Frontal cortex (tissue), 3 donors: ENCODE measurements at regions not wholly inside any gene's neighbourhood (a gene's known extent, or its start where the extent isn't known, plus 50 kb on each side); places are given as distances from the start of the nearest gene placed in this dataset.
A peak's percentile ranks its signal among the peaks of the same experiment; 100 is the strongest.

Experiments
- DNase-seq, 2 donors: peaks; one replicate each; pipeline ENCODE4 v3.0.0; 2012; ENCODE audit warnings: low spot score in 2 of 2
- FAIRE-seq: peaks from 2 replicates; lab custom pipeline; 2012; peaks lifted over from hg19 to GRCh38; lab: Jason Lieb, UNC
- donor health status: control.
- donor health status: control.
- donor health status: control.

DNA sequence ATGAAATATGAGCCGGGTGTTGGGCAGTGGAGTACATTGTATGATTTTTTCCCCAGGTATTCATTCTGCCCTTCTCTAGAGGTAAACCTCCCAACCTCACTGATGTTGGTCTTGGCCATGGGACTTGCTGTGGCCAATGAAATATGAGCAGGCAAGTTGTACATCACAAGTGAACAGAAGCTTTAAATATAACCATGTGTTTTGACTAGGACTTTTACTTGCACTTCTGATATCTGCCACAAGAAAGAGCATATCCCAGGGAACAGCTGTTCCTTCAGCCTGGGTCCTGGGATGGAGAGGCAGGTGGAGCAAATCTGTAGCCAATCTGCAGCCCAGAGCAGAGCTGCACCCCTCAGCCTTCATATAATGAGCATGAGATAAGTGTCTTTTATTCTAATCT, 109.8 kb upstream of the PALS2 start:
- FAIRE-seq, result no peak
- DNase-seq, result no peak

DNA sequence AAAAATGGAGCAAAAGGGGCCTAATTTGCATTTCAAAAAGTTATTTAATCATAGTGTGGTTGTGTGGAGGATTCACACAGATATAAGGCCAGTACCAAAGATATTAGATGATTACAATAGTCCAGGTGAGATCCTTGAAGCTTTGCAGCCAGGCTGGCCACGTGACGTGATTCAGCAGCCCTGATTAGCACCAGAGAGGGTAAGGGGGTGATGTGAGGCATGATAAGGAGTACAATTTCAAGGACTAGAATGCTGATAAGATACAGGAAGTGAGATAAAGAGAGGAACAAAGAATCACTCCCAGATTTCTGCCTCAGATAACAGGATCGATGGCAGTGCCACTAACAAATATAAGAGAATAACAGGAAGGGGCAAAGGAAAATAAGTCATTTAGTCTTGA, 108.4 kb upstream of the PALS2 start:
- no peak for FAIRE-seq

DNA sequence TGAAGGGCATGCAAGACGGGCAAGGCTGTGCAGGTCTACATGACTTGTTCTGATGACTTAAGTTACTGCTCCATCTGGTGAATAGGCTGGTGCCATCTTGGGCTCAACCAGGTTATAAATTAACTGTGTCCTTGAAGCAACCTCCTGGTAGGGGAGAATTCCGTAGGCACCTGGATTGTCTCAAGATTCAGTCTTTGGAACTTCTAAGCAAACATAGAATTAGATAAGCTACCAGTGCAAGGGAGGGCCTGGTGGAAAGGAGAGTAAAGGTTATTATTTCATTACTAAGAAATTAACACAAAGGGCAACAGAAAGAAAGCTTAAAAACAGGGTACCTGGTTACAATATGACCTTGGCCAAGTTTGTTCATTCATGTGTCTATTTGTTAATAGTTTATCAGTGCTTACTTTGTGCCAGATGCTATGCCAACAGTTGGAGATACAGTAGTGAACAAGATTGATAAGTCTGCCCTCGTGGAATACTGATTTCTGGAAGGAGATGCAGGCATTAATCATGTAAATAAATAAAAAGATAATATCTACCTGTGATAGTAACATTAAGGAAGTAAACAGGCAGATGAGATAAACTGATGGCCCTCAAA, 107.0 kb upstream of the PALS2 start:
- FAIRE-seq, result no peak

More for the DNA sequence above, 108.4 kb upstream of the PALS2 start:
- DNase-seq, result no peak

DNA sequence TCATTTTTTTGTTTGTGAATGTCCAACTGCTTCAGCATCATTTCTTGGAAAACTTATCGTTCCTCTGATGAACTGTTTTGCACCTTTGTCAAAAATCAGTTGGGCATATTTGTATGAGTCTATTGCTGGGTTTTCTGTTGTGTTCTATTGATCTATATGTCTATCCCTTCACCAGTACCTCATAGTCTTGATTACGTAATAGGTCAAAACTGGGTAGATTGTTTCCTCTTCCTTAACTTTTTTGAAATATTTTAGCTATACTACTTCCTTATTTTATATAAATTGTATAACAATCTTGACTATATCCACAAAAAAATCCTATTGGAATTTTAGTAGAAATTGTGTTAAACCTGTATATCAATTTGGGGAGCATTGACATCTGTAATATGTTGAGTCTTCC, 104.1 kb upstream of the PALS2 start:
- FAIRE-seq (no peak), DNase-seq (no peak)

More for the DNA sequence above, 107.0 kb upstream of the PALS2 start:
- no peak for DNase-seq

DNA sequence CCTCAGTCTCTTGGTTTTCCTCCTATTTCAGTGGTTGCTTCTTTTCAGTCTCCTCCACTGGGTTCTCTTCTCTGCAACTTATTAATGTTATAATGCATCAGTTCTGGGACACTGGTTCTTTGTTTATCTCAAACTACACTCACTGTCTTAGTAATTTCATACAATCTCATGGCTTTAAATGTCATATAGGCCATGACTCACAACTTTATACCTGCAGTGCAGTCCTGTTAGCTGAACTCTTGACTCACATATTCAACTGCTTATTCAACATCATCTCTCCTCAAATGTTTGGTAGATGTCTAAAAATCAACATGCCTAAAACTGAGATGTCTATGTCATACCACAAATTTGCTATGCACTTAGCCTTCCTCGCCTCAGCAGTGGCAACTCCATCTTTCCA, 101.2 kb upstream of the PALS2 start:
- DNase-seq (no peak), FAIRE-seq (no peak)

DNA sequence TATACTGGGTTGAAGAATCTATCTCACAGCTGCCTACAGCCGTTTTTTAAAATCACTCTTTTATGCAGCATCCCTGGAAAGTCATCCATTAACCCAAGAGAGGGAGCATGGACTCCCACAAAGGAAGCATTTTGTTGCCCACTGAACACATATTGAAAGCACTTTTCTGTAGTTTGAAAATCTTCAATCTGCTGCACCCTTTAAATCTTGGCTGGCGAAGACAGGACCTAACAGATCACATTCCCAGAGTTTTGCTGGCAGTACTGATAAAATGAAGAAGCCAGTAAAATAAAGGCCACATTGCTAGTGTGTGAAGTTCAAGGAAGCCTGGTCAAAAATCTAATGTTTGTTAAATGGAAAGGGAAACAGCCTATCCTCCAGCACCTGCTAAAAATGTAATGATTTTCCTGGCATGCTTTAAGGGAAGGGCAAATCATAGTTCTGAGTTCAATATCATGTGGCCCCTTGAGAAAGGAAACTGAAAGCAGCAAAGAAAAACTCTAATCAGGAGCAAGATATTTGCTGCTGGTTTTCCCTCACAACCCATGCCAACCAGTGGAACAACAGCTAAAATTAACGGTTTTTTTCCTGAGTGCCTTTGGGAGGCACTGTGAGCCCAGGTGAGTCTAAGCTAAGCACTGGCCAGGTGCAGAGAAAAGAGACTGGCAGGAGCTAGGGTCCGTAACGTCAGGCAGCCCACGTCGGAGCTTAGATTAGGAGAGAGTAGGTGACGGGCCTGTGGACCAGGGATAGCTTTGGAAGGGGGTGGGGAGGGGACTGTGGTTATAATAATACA, 97.9 kb upstream of the PALS2 start:
- no peak for DNase-seq
- no peak for FAIRE-seq

DNA sequence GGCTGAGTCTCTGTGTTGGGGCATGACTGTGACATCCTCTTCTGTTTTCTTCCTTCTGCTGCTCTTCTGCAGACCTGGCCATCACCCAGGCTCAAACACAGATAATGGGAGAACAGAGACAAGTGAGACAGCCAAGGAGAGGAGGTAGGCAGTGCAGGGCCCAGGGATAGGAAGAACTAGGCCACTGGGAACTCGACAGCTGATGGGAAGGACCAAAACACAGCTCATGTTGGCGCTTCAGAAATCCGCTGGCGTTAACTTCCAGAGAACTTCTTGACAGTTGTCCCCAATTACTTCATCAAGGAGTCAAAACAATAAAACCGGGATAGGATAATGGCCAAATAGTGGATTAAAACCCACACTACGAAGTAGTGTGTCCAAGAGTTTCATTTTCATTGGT, 97.0 kb upstream of the PALS2 start:
- FAIRE-seq, result no peak
- no peak for DNase-seq

DNA sequence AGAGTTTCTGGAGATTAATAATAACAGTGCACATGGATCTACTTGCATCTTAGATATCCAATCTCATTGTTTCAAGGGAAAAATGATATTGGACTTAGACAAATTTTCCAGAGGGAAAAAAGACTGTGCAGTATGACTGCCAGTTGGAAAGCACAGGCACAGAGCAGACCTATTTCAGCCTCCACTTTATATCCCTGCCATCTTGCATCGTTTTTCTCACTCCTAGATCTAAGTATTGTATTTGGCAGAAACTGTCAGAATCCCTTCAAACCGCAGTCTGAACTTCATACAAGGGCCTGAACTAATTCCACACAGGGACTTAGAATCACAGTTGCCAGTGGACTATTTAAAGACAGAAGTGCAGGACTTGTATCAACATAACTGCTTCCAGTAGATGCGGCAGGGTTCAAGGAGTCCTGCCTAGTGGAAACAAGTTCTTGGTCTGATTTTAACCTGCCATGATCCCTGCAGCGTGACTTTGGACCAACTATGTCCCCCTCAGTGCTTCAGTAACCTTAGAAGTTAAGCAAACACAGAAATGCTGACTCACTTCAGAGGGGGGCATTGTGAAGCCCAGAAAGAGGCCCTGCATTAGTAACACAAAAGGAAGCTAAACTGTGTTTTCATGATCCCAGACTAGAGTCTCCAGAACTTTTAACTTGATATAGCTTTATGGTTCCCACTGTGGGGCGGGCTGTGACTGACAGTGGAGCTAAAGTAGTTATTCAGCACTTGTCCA, 95.7 kb upstream of the PALS2 start:
- DNase-seq (peak in 1 of 2 donors; percentile 12), FAIRE-seq (no peak)

DNA sequence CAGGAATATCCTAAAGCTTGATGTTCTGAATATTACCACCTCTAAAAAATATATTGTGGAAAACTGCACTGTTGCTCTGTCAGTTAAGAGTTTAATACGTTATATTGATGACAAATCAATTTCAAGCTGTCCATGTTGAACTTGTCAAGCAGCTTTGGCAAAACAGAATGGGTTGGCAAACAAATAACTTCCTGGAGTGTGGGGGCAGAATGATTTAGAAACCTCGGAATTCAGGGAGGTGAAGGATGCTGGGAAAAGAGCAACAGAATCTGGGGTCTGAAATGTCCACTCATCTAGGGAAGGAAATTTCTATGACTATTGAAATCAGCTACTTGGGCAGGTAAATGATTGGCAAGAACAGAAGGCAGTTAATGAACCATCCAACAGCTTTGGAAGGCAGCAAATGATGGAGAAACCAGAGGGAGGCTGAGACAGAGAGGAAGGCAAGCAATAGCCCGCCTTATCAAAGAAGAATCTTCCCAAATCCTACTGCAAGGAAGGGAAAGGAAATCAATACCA, 95.1 kb upstream of the PALS2 start:
- DNase-seq (no peak), FAIRE-seq (no peak)

DNA sequence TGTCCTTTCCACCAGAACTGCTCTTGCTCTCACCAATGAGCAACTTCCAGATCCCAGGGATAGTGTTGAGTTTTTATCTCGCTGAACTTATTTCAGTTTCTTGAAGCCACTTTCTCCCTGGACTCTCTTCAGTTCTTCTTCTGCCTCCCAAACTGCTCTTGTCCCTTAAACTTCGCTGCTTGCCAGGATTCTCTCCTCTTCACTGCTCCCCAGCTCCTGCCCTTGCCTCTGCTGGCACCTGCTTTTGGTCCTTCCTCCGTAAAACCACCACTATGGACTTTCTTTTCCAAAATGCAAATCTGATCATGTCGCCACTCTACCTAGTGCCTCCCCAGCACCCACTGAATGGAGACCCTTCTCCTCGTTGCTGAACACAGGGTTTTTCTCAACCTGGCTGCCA, 92.8 kb upstream of the PALS2 start:
- no peak for FAIRE-seq
- DNase-seq, result no peak

DNA sequence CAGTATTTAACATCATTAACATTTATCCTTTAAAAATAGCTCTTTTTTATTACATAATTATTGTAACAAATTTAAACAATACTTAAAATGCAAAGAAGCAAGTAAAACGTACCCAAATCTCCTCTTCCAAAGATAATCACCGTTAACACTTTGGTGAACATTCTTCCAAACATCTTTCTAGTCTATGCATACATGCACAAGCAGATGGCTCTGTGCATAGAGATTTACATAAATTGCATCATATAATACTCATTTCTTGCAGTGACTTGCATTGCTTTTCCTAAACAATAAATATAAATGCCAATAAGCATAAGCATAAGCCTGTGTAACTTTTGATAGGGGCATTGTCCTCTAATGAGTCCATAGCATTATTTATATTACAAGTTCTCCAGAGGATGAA, 89.4 kb upstream of the PALS2 start:
- no peak for FAIRE-seq
- DNase-seq, result no peak

DNA sequence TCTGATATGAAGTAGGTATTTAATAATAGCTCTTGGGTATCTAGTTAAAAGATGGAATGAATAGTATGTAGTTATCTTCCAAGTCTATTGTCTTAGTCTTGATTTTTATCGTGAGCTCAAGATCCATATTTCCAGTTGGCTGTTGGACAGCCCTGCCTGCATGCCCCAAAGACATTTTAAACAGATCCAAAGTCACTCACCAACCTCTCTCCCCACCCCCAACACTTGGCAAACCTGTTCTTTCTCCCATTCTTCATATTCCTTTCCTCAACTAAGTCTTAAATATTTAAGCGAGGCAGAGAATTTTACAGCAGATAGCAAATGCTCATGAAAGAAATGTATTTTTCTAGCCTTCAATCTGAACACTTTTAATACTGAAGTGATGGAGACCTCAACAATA, 80.7 kb upstream of the PALS2 start:
- no peak for FAIRE-seq
- no peak for DNase-seq

DNA sequence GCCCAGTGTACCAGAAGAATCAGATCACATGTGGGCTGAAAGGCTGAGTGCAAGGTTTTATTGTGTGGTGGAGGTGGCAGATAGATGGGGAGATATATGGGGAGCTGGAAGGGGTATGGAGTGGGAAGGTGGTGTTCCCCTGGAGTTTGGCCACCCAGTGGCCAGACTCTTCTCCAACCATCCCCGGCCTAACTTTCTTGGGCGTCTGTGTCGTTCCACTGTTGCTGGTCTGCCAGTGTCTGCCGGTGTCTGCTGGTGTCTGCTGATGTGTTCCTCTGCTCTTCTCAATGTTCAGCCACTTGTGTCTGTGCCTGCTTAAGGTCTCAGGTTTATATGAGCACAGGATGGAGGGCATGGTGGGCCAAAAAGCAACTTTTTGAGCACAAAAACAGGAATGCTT, 78.4 kb upstream of the PALS2 start:
- FAIRE-seq, result no peak
- DNase-seq, result no peak

DNA sequence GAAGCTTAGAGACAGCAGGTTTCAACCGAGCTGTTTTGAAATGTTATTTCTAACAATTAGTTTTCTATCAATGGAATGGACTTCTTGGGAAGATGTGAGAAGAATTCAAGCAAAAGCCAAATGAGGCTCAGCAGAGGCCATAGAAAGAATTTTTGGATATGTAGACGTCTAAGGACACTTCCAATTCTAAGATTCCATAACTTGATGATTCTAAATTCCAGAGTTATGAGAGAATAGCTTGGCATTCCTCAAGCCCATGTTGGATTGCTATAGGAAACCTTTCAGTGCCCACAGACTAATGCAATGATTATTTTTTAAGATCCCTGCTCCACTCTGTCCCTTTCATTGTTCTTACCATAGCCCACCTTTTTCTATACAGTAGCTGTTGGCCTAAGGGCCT, 77.2 kb upstream of the PALS2 start:
- no peak for DNase-seq
- no peak for FAIRE-seq

DNA sequence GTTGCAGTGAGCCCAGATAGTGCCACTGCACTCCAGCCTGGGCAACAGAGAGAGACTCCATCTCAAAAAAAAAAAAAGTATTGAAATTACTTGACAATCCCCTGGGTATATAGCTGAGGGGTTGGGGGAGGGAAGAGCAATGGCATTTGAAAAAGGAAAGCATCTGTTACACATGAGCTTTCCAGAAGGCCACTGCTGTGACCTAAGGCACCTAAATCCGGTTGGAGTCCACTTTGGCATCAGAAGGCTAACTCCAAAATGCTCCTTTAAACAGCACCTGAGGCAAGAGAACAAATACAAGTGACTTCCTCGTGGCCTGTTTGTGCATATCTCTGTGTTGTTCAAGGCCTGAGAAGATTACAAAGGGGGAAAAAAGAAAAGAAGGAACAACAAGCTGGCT, 74.8 kb upstream of the PALS2 start:
- FAIRE-seq (no peak), DNase-seq (no peak)

DNA sequence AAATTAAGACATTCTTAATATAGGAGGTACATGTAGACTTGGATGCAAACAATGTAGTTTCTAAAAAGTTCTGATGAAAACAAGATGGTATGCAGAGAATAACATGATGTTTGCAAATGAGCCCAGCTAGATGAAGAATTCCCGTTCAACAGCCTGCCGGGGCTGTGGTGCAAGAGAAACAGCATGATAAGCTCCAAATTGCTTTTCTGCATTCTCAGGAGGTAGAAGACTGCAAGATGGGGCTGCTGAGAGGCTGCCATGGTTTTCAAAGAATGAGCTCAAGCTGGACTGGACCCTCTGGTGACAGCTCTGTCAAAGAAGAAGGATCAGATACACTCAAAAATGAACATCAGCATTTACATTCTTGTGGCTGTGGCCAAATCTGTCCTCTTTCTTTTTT, 73.4 kb upstream of the PALS2 start:
- no peak for FAIRE-seq
- DNase-seq, result no peak

DNA sequence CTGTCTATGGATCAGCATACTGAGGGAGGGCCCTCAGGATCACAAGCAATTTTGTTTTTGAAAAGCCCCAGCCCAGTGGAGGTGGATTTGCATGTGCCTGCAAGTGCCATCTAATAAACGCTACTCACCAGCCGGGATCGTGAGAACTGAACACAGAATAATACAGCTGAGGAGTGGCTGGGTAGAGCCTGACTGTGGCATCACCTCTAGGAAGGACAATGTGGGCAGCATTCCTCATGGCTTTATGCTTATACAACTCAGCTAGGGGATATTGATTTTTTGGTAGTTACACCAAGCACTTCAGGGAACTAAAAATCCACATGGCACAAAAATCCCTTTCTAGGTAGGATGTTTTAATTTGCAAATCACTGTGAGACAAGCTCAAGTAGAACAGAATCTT, 72.7 kb upstream of the PALS2 start:
- no peak for DNase-seq

DNA sequence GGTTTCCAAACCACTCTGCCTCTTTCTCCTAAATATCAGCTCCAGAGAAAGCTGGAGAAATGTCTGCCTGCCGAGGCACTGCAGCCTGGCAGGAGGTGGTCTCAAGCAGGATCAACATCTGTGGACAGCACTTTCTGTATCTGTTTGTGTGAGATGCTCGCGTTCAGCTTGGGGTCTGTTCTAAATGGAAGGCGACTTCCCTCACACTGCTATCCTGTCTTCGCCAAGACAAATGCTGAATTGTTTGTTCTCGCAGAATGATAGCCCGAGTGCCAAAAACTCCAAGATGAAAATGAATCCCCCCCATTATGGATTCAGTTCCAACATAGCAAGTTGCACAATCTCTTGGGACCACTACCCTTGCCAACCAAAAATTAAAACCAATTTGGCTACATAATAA, 72.2 kb upstream of the PALS2 start:
- no peak for DNase-seq
- FAIRE-seq, result no peak

More for the DNA sequence above, 72.7 kb upstream of the PALS2 start:
- no peak for FAIRE-seq

DNA sequence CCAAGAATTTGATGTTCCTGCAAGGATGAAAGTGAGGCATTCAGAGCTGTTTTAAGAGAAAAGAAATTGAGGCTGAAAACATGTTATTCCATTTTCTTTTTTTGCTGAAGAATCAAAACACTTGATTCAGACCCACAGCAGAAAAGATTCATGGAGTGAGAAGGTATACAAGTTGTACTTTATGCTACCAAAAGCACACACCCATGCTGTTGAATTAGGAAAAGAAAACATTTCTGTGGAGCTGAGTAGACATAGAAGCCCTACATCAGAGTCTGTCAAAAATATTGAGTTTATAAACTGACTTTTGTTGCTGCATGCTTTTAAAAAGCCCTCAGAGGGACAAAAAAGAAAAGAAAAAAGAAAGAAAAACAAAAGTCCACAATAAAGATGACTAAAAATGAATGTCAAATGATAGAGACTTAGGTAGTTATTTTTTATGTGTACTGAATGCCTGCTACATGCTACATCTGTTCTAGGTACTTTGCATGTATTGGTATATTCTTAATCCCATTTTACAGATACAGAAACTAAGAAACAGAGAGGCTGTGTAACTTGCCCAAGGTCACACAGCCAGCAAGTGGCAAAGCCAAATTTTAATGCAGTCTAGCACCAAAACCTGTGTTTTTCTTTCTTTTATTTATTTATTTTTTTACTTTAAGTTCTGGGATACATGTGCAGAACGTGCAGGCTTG, 71.7 kb upstream of the PALS2 start:
- DNase-seq (no peak), FAIRE-seq (no peak)

DNA sequence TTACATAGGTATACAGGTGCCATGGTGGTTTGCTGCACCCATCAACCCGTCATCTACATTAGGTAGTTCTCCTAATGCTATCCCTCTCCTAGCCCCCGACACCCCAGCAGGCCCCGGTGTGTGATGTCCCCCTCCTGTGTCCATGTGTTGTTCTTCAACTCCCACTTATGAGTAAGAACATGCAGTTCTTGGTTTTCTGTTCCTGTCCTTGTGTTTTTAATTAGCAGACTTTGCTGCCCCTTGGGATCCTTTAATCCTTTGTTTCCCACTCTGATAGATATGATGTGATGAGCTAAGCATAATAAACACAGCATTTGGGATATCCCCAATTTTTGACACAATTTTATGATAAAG, 71.1 kb upstream of the PALS2 start:
- DNase-seq (no peak), FAIRE-seq (no peak)

DNA sequence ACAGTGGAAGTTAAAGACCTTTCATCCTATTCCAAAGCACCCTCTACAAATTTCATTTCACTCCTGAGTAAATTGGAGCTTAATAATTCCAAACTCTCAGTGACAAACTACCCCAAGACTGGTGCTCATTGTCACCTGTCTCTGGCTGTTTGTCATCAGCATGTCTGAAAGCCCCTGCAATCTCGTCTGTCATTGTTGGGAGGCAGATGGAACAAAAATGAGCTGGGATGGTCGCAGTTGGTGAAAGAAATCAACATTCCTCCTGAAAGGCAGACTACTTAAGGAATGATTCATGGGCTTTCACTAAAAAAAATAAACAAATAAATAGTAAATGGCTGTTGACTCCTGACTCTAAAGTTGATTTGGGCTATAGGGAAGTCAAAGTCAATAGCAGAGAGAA, 69.7 kb upstream of the PALS2 start:
- DNase-seq (no peak), FAIRE-seq (no peak)
